OCI-LY1 (cell line): ENCODE measurements at regions not wholly inside any gene's neighbourhood (a gene's known extent, or its start where the extent isn't known, plus 50 kb on each side); places are given as distances from the start of the nearest gene placed in this dataset.

Experiments
- EZH2 ChIP-seq: fragments of 200-600 bp; sonication (generic), shearing (Covaris generic); IDR thresholded peaks from 2 replicates; pipeline ENCODE4 v1.8.0; 2017; ENCODE audit warnings: borderline replicate concordance, mixed run types, mild to moderate bottlenecking, antibody characterized with exemption, low read length, moderate library complexity, mixed read lengths
- TF ChIP-seq, protein P1 (sequence below): fragments of 200-600 bp; sonication (generic), shearing (Covaris generic); IDR thresholded peaks from 2 replicates; pipeline ENCODE4 v1.5.1; 2017; ENCODE audit warnings: mild to moderate bottlenecking, antibody characterized with exemption, low read length, moderate library complexity, mixed read lengths

DNA sequence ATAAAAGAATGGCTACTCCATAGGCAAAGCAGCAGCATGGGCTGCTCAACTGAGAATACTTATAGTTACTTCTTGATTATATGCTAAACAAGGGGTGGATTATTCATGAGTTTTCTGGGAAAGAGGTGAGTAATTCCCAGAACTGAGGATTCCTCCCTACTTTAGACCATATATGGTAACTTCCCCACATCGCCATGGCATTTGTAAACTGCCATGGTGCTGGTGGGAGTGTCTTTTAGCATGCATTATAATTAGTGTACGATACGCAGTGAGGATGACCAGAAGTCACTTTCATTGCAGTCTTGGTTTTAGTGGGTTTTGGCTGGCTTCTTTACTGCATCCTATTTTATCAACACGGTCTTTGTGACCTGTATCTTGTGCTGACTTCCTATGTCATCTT lies 141.5 kb downstream of the MAGEB17 start:
- TF ChIP-seq, protein P1, sequence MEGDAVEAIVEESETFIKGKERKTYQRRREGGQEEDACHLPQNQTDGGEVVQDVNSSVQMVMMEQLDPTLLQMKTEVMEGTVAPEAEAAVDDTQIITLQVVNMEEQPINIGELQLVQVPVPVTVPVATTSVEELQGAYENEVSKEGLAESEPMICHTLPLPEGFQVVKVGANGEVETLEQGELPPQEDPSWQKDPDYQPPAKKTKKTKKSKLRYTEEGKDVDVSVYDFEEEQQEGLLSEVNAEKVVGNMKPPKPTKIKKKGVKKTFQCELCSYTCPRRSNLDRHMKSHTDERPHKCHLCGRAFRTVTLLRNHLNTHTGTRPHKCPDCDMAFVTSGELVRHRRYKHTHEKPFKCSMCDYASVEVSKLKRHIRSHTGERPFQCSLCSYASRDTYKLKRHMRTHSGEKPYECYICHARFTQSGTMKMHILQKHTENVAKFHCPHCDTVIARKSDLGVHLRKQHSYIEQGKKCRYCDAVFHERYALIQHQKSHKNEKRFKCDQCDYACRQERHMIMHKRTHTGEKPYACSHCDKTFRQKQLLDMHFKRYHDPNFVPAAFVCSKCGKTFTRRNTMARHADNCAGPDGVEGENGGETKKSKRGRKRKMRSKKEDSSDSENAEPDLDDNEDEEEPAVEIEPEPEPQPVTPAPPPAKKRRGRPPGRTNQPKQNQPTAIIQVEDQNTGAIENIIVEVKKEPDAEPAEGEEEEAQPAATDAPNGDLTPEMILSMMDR: no peak
- no peak for TF ChIP-seq EZH2
